C1 segment of cervical spinal cord (tissue), 14 donors: ENCODE measurements at regions not wholly inside any gene's neighbourhood (a gene's known extent, or its start where the extent isn't known, plus 50 kb on each side); places are given as distances from the start of the nearest gene placed in this dataset.
A peak's percentile ranks its signal among the peaks of the same experiment; 100 is the strongest.

Experiments
- DNase-seq, 14 donors: peaks; one replicate each; lab custom pipeline; 2025; lab: John Stamatoyannopoulos, UW

- no peak for DNase-seq
Observed at GRCh38 chr6:137434640-137435039, 59.6 kb downstream of the OLIG3 start.

GRCh38 chr6:137432054-137432611, 62.1 kb downstream of the OLIG3 start:
- no peak for DNase-seq

GRCh38 chr6:137430954-137431353, 63.2 kb downstream of the OLIG3 start:
- DNase-seq: no peak

GRCh38 chr6:137427656-137428290, 66.4 kb downstream of the OLIG3 start:
- no peak for DNase-seq

- no peak for DNase-seq
Observed at GRCh38 chr6:137426007-137426689, 68.0 kb downstream of the OLIG3 start.

- DNase-seq: no peak
Observed at GRCh38 chr6:137424251-137424650, 69.9 kb downstream of the OLIG3 start.

- no peak for DNase-seq
Observed at GRCh38 chr6:137423451-137424168, 70.6 kb downstream of the OLIG3 start.

- DNase-seq: no peak
Observed at GRCh38 chr6:137417396-137417795, 76.8 kb downstream of the OLIG3 start.

- DNase-seq: no peak
Observed at GRCh38 chr6:137416376-137417109, 77.7 kb downstream of the OLIG3 start.

GRCh38 chr6:137415834-137416190, 78.4 kb downstream of the OLIG3 start:
- DNase-seq: no peak

GRCh38 chr6:137415127-137415833, 78.9 kb downstream of the OLIG3 start:
- DNase-seq: peak in 11 of 14 donors; percentile 41 to 80 (median 70)

- DNase-seq: peak in 1 of 14 donors; percentile 13
Observed at GRCh38 chr6:137414599-137414998, 79.6 kb downstream of the OLIG3 start.

GRCh38 chr6:137413482-137413881, 80.7 kb downstream of the OLIG3 start:
- no peak for DNase-seq

GRCh38 chr6:137412562-137412961, 81.6 kb downstream of the OLIG3 start:
- DNase-seq: no peak

GRCh38 chr6:137409266-137409777, 84.9 kb downstream of the OLIG3 start:
- no peak for DNase-seq

GRCh38 chr6:137407816-137408215, 86.4 kb downstream of the OLIG3 start:
- no peak for DNase-seq

- no peak for DNase-seq
Observed at GRCh38 chr6:137405806-137406205, 88.4 kb downstream of the OLIG3 start.

GRCh38 chr6:137403855-137404254, 90.3 kb downstream of the OLIG3 start:
- no peak for DNase-seq

- no peak for DNase-seq
Observed at GRCh38 chr6:137403443-137403842, 90.8 kb downstream of the OLIG3 start.

- no peak for DNase-seq
Observed at GRCh38 chr6:137402143-137402680, 92.0 kb downstream of the OLIG3 start.

GRCh38 chr6:137401088-137401487, 93.1 kb downstream of the OLIG3 start:
- DNase-seq: no peak
